DND-41 (cell line): ENCODE measurements at regions not wholly inside any gene's neighbourhood (a gene's known extent, or its start where the extent isn't known, plus 50 kb on each side); places are given as distances from the start of the nearest gene placed in this dataset.

Experiments used
- ATAC-seq: fragments of 200-7000 bp; cut with Tn5 transposase; 3 replicates; pipeline ENCODE4 v1.9.1; 2021; ENCODE audit warnings: low read depth; ENCODE audit not compliant: insufficient read depth
- DNase-seq: peaks from one replicate; pipeline ENCODE4 v3.0.0-alpha.2; 2020
- H2AFZ ChIP-seq: 2 replicates; pipeline ENCODE4 v1.6.0; 2012; ENCODE audit warnings: low read depth, low read length
- H3K27ac ChIP-seq: 2 replicates; pipeline ENCODE4 v1.5.1; 2012; ENCODE audit warnings: low read length, inconsistent platforms
- H3K27me3 ChIP-seq: fragments of 200-600 bp; sonication (generic); 2 replicates; pipeline ENCODE4 v1.6.0; 2012; ENCODE audit warnings: low read length, mild to moderate bottlenecking, inconsistent platforms; ENCODE audit not compliant: insufficient read depth, poor library complexity
- H3K36me3 ChIP-seq: 2 replicates; pipeline ENCODE4 v1.5.1; 2012; ENCODE audit warnings: low read length, inconsistent platforms; ENCODE audit not compliant: insufficient read depth
- H3K4me1 ChIP-seq: 2 replicates; pipeline ENCODE4 v1.5.1; 2012; ENCODE audit warnings: mild to moderate bottlenecking, low read length; ENCODE audit not compliant: insufficient read depth
- H3K4me2 ChIP-seq: 2 replicates; pipeline ENCODE4 v1.6.0; 2012; ENCODE audit warnings: mild to moderate bottlenecking, moderate library complexity, low read length, inconsistent platforms; ENCODE audit not compliant: insufficient read depth
- H3K4me3 ChIP-seq, 2 experiments: fragments of 200-600 bp in 1 of 2; shearing (Covaris generic) in 1 of 2; 2 replicates each; pipeline ENCODE4 v1.5.1; 2012 to 2016; ENCODE audit warnings: inconsistent platforms in 2 of 2, low read length in 2 of 2, mild to moderate bottlenecking in 2 of 2, low read depth in 1 of 2, moderate library complexity in 1 of 2
- H3K79me2 ChIP-seq: 2 replicates; pipeline ENCODE4 v1.6.0; 2012; ENCODE audit warnings: low read length, inconsistent platforms; ENCODE audit not compliant: insufficient read depth
- H3K9ac ChIP-seq: 2 replicates; pipeline ENCODE4 v1.6.0; 2012; ENCODE audit warnings: low read depth, mild to moderate bottlenecking, inconsistent platforms, low read length, moderate library complexity
- H3K9me3 ChIP-seq: 2 replicates; pipeline ENCODE4 v1.5.1; 2012; ENCODE audit warnings: low read length, moderate library complexity, mild to moderate bottlenecking, inconsistent platforms; ENCODE audit not compliant: insufficient read depth, severe bottlenecking
- H4K20me1 ChIP-seq: 2 replicates; pipeline ENCODE4 v1.6.0; 2012; ENCODE audit warnings: low read length; ENCODE audit not compliant: insufficient read depth
- CTCF ChIP-seq: IDR thresholded peaks from 2 replicates; pipeline ENCODE4 v1.5.1; 2012; ENCODE audit warnings: borderline replicate concordance, low read length, moderate library complexity, mild to moderate bottlenecking; ENCODE audit not compliant: poor library complexity, severe bottlenecking; ENCODE audit errors: extremely low read depth
- EZH2 ChIP-seq: IDR thresholded peaks from 3 replicates; pipeline ENCODE4 v1.6.1; 2012; ENCODE audit warnings: borderline replicate concordance, low read depth, mild to moderate bottlenecking, moderate library complexity, low read length, inconsistent platforms; ENCODE audit not compliant: severe bottlenecking

GRCh38 chr3:42035007-42035406, 56.1 kb upstream of the TRAK1 start:
- Histone ChIP-seq H3K27ac (no peak overlapping the region), H3K9me3 (no peaks in the 10 kb centered on the region), H3K4me2 (no peak overlapping the region), H3K4me1 (no peaks in the 10 kb centered on the region), H3K4me3 (no peak overlapping the region), H4K20me1 (peaks cover 8% of the 10 kb centered on the region; the same call in 1 of the 2 replicates), H3K9ac (no peak overlapping the region), H3K79me2 (no peaks in the 10 kb centered on the region), H3K27me3 (no peaks in the 10 kb centered on the region), H2AFZ (no peak overlapping the region), H3K36me3 (no peaks in the 10 kb centered on the region)
- no peak for TF ChIP-seq EZH2
- TF ChIP-seq CTCF = no peak
- no peak for DNase-seq
- no peak for ATAC-seq

GRCh38 chr3:42033741-42034140, 57.4 kb upstream of the TRAK1 start:
- Histone ChIP-seq H3K4me1 (no peaks in the 10 kb centered on the region), H3K79me2 (no peaks in the 10 kb centered on the region), H2AFZ (no peak overlapping the region), H3K27me3 (no peaks in the 10 kb centered on the region), H4K20me1 (peaks cover 11% of the 10 kb centered on the region; the same call in 1 of the 2 replicates), H3K9me3 (no peaks in the 10 kb centered on the region), H3K4me2 (no peak overlapping the region), H3K36me3 (no peaks in the 10 kb centered on the region), H3K9ac (no peak overlapping the region), H3K4me3 (no peak overlapping the region), H3K27ac (no peak overlapping the region)
- DNase-seq (no peak), ATAC-seq (no peak)
- TF ChIP-seq CTCF (no peak), EZH2 (no peak)

GRCh38 chr3:42032693-42033349, 58.3 kb upstream of the TRAK1 start:
- Histone ChIP-seq H4K20me1 (peaks cover 15% of the 10 kb centered on the region; the same call in 1 of the 2 replicates), H3K79me2 (no peaks in the 10 kb centered on the region; the same call in 1 of the 2 replicates), H3K4me3 (no peak overlapping the region), H3K27ac (no peak overlapping the region), H3K36me3 (no peaks in the 10 kb centered on the region), H3K4me2 (no peak overlapping the region), H3K27me3 (no peaks in the 10 kb centered on the region), H3K9ac (no peak overlapping the region), H2AFZ (no peak overlapping the region), H3K9me3 (no peaks in the 10 kb centered on the region), H3K4me1 (no peaks in the 10 kb centered on the region)
- no peak for ATAC-seq
- no peak for DNase-seq
- TF ChIP-seq CTCF (no peak), EZH2 (no peak)
